GM19239 (cell line): ENCODE measurements at regions not wholly inside any gene's neighbourhood (a gene's known extent, or its start where the extent isn't known, plus 50 kb on each side); places are given as distances from the start of the nearest gene placed in this dataset.
A peak's percentile ranks its signal among the peaks of the same experiment; 100 is the strongest.

Source experiments
- DNase-seq: peaks from one replicate; pipeline ENCODE4 v3.0.0; 2011; ENCODE audit warnings: low spot score; ENCODE audit not compliant: insufficient read length
- FAIRE-seq: peaks from 2 replicates; lab custom pipeline; 2011; peaks lifted over from hg19 to GRCh38; lab: Jason Lieb, UNC

- DNase-seq (no peak), FAIRE-seq (no peak)
Observed at GRCh38 chr5:124869426-124870033, 123.1 kb upstream of the ZNF608 start.

DNA sequence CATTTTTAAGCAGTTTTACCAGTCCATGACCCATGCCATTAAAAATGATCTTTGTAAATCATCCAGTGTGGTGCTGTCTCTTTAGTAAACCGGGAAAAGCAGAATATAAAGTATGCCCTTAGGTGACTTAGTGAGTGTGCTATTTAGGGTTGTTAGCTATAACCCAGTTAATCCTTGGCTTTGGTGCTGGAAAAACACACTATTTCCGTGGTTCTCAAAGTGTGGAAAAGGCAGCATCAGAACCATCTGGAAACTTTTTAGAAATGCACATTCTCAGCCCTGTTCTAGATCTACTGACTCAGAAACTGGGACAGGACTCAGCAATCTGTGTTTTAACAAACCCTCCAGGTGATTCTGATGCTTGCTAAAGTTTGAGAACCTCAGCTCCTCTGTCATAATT is 123.6 kb upstream of the ZNF608 start:
- DNase-seq, result no peak
- no peak for FAIRE-seq

- FAIRE-seq, result no peak
- DNase-seq, result no peak
Observed at GRCh38 chr5:124871303-124871702, 124.9 kb upstream of the ZNF608 start.

- no peak for FAIRE-seq
- DNase-seq, result no peak
Observed at GRCh38 chr5:124872086-124872485, 125.6 kb upstream of the ZNF608 start.

DNA sequence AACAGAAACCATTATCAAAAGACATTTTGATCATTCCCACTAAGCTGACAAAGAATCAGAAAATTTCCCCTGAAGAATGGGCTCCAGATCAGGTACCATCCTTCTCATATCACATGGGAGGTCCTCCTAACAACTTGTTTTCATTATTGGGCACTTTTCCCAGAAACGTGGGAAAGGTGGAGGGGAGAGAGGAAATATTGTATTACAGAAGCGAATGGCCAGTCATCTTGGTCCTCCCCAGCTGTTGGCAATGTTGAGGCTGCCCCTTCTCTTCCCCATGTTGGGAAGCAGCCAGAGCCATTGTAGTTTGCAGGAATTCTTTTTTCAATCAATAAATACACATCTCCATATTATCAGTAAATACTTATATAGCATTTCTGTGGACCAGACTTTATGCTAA is 126.2 kb upstream of the ZNF608 start:
- FAIRE-seq, result no peak

DNA sequence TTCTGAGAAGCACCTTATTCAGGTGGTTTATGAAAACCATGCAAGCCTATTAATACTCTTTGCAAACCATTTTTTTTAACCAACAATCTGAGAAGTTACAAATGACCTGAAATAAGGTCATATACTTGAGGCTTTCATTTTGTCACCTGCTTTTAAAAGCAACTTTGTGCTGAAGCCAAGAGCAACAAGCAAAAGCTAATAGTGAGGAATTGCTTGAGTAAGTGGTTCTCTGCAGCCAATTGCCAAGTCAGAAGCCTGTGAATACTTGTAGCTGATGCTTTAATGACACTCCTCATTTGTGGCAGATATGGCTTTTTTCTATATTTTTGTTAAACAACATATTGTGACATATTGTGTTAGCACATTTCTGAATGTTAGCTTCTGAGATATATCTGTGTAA is 126.7 kb upstream of the ZNF608 start:
- FAIRE-seq (no peak), DNase-seq (no peak)

More for the DNA sequence above, 126.2 kb upstream of the ZNF608 start:
- DNase-seq, result no peak

- no peak for DNase-seq
- no peak for FAIRE-seq
Observed at GRCh38 chr5:124873713-124874112, 127.3 kb upstream of the ZNF608 start.

DNA sequence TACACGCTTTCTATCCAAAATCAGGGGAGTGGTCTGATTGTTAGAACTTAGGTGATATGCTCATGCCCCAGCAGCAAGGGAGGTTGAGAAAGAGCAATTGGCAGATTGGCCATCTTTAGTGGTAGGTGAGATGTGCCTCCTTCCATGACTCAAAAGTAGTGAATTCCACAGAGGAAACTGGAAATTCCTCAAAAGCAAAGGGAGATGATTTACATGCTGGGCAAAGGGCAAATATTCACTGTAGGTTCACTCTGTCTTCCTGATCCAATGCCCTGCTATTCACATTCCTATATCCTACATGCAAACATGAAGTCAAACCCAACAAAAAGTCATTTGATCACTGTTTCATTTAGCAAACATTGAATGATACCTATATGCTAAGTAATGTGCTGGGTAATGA is 130.1 kb upstream of the ZNF608 start:
- FAIRE-seq (no peak), DNase-seq (no peak)

DNA sequence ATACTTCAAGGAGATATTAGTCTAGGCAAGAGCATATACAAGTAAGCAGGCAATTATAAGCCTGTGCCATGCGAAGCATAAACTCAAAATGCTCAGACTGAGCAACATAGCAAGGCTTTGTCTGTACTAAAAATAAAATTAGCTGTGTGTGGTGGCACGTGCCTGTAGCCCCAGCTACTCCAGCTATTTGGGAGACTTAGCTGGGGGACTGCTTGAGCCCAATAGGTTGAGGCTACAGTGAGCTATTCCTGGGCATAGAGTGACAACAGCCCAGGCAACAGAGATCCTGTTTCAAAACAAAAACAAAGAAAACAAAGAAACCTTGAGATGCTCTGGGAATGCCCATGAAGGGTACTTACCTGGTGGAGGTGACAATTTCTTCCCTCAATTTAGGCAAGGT is 130.5 kb upstream of the ZNF608 start:
- no peak for DNase-seq
- no peak for FAIRE-seq

- DNase-seq, result no peak
Observed at GRCh38 chr5:124877501-124878146, 131.2 kb upstream of the ZNF608 start.

GRCh38 chr5:124878583-124879342 is 132.3 kb upstream of the ZNF608 start:
- no peak for FAIRE-seq
- no peak for DNase-seq

More at GRCh38 chr5:124877501-124878146, 131.2 kb upstream of the ZNF608 start:
- FAIRE-seq, result no peak

- no peak for FAIRE-seq
- DNase-seq, result no peak
Observed at GRCh38 chr5:124880903-124881697, 134.7 kb upstream of the ZNF608 start.

DNA sequence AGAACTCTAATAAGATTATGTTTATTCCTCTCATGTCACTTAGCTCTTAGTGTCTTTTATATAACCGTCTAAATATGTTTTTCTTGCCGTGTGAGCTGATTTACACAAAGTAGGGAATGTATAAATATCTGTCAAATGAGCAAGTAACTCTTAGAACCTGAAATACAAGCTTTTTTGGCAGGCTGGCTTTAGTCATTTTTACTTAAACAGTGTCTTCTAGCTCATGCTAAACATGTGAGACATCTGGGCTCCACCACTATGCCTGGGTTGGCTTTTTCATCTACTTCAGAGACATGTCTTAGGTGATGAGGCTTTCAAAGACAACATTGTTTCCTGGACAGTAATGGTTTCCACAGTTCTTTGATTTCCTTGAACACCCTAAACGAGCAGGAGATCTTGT is 137.2 kb upstream of the ZNF608 start:
- DNase-seq, result no peak
- FAIRE-seq, result no peak

GRCh38 chr5:124884114-124884513 is 137.7 kb upstream of the ZNF608 start:
- no peak for DNase-seq
- no peak for FAIRE-seq

GRCh38 chr5:124885490-124885889 is 139.1 kb upstream of the ZNF608 start:
- no peak for DNase-seq
- no peak for FAIRE-seq

DNA sequence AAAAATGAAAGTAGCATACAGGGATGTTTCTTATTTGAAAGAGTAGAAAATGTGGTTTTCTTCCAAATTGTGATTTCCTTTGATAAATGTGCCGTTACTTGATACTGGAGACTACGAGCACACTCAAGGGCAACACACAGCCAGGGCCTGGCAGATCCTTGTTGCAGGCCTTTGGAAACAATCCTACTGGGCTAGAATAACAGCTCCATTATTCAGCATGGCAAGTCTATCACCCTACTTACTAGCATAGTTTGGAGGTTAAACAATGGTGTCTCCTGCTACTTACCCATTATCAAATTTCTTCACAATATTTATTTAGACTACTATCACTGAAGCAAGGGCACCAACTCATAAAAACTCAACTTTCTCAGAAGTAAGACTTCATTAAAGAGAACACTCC is 140.8 kb upstream of the ZNF608 start:
- peak; percentile 75 for FAIRE-seq
- DNase-seq, result no peak

GRCh38 chr5:124888050-124888506 is 141.6 kb upstream of the ZNF608 start:
- no peak for DNase-seq
- peak; percentile 49 for FAIRE-seq

GRCh38 chr5:124888622-124889485 is 142.4 kb upstream of the ZNF608 start:
- no peak for DNase-seq
- no peak for FAIRE-seq

DNA sequence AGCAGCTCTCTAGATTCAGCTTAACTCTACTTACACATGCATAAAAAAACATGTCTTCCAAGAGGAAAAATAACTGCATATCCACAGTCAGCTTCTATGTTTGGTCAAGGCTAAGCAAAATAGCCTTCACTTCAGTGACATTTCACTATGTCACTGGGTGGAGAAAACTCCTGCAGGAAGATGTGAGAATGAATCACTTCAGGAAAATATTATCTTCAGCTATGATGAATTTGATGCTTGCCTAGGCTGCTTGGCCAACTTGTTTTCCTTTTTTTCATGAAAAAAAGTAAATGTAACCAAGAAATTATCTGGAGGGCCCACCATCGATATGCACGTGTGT is 143.0 kb upstream of the ZNF608 start:
- FAIRE-seq (peak; percentile 48), DNase-seq (no peak)

DNA sequence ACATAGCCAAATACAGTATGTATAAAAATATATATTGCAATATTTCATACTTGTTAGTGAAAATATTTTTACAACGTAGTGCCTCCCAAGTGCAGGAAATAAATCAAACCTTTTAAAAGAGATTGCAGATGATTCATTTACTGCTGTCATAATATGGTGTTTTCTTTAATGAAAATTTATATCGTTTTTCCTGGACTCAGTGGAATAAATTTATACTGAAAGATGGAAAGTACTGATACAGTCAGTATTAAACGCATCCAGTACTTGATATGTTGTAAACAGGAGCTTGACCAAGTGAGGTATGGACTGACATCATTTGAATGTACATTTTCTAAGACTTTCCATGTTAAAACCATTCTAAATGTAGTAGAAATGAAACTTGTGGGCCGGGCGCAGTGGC is 143.4 kb upstream of the ZNF608 start:
- DNase-seq (no peak), FAIRE-seq (no peak)
